Immature natural killer cell (primary cell): ENCODE measurements at regions not wholly inside any gene's neighbourhood (a gene's known extent, or its start where the extent isn't known, plus 50 kb on each side); places are given as distances from the start of the nearest gene placed in this dataset.
A peak's percentile ranks its signal among the peaks of the same experiment; 100 is the strongest.

Experiments used
- DNase-seq, 3 donors: peaks; one replicate each; pipeline ENCODE4 v3.0.0; 2022; ENCODE audit warnings: mixed read lengths in 1 of 3
- H3K27ac Mint-ChIP-seq, 6 donors: one replicate each; pipeline ENCODE4 v1.8.0; 2020; ENCODE audit warnings: mixed read lengths in 6 of 6, mild to moderate bottlenecking in 5 of 6, inconsistent platforms in 4 of 6, moderate library complexity in 3 of 6
- H3K27me3 Mint-ChIP-seq, 3 donors: one replicate each; pipeline ENCODE4 v1.8.0; 2020 to 2021; ENCODE audit warnings: low read depth in 3 of 3, mild to moderate bottlenecking in 3 of 3, mixed read lengths in 3 of 3, moderate library complexity in 3 of 3, inconsistent platforms in 1 of 3
- H3K36me3 Mint-ChIP-seq, 3 donors: one replicate each; pipeline ENCODE4 v1.8.0; 2020; ENCODE audit warnings: mixed read lengths in 3 of 3, inconsistent platforms in 2 of 3, mild to moderate bottlenecking in 2 of 3
- H3K4me1 Mint-ChIP-seq, 2 donors: one replicate each; pipeline ENCODE4 v1.8.0; 2020; ENCODE audit warnings: inconsistent platforms in 2 of 2, mild to moderate bottlenecking in 2 of 2, mixed read lengths in 2 of 2, moderate library complexity in 1 of 2
- H3K4me3 Mint-ChIP-seq, 5 donors: one replicate each; pipeline ENCODE4 v1.8.0; 2020; ENCODE audit warnings: mild to moderate bottlenecking in 5 of 5, mixed read lengths in 5 of 5, inconsistent platforms in 3 of 5, moderate library complexity in 3 of 5
- H3K9me3 Mint-ChIP-seq, 6 donors: one replicate each; pipeline ENCODE4 v1.8.0; 2020; ENCODE audit warnings: mild to moderate bottlenecking in 6 of 6, mixed read lengths in 6 of 6, inconsistent platforms in 4 of 6, moderate library complexity in 3 of 6

- DNase-seq, result no peak
- Mint-ChIP-seq H3K9me3 (peaks cover 0 to 1% (median 0%) of the 10 kb centered on the region in 6 donors), H3K27me3 (peaks cover 2 to 4% (median 3%) of the 10 kb centered on the region in 3 donors), H3K4me3 (no peak overlapping the region), H3K36me3 (no peaks in the 10 kb centered on the region), H3K4me1 (no peaks in the 10 kb centered on the region), H3K27ac (no peak overlapping the region)
These were observed 131.4 kb upstream of the USP24 start for GRCh38 chr1:55346586-55346985.

GRCh38 chr1:55339681-55340080, 124.5 kb upstream of the USP24 start:
- Mint-ChIP-seq H3K27ac (no peak overlapping the region), H3K9me3 (no peaks in the 10 kb centered on the region), H3K27me3 (peaks cover 0 to 5% (median 4%) of the 10 kb centered on the region in 3 donors), H3K4me1 (no peaks in the 10 kb centered on the region), H3K36me3 (peaks cover 0 to 4% (median 0%) of the 10 kb centered on the region in 3 donors), H3K4me3 (no peak overlapping the region)
- no peak for DNase-seq

- Mint-ChIP-seq H3K4me1 (no peaks in the 10 kb centered on the region), H3K27ac (no peak overlapping the region), H3K36me3 (peaks cover 0 to 4% (median 0%) of the 10 kb centered on the region in 3 donors), H3K4me3 (no peak overlapping the region), H3K9me3 (no peaks in the 10 kb centered on the region), H3K27me3 (peaks cover 0 to 5% (median 4%) of the 10 kb centered on the region in 3 donors)
- no peak for DNase-seq
These were observed 123.3 kb upstream of the USP24 start for GRCh38 chr1:55338448-55338820.

GRCh38 chr1:55337801-55338447, 122.8 kb upstream of the USP24 start:
- H3K27me3 Mint-ChIP-seq, result peaks cover 0 to 5% (median 2%) of the 10 kb centered on the region in 3 donors
- no peaks in the 10 kb centered on the region for H3K4me1 Mint-ChIP-seq
- H3K27ac Mint-ChIP-seq, result no peak overlapping the region
- peaks cover 0 to 4% (median 0%) of the 10 kb centered on the region in 3 donors for H3K36me3 Mint-ChIP-seq
- peak; percentile 7 to 15 (median 12) for DNase-seq
- H3K4me3 Mint-ChIP-seq, result no peak overlapping the region
- H3K9me3 Mint-ChIP-seq, result no peaks in the 10 kb centered on the region

GRCh38 chr1:55334797-55335196, 119.6 kb upstream of the USP24 start:
- no peaks in the 10 kb centered on the region for H3K4me1 Mint-ChIP-seq
- peak overlapping the region in 1 of 6 donors; percentile 3 for H3K27ac Mint-ChIP-seq
- H3K9me3 Mint-ChIP-seq, result no peaks in the 10 kb centered on the region
- H3K27me3 Mint-ChIP-seq, result peaks cover 0 to 2% (median under 1%) of the 10 kb centered on the region in 3 donors
- H3K4me3 Mint-ChIP-seq, result no peak overlapping the region
- H3K36me3 Mint-ChIP-seq, result peaks cover 0 to under 1% (median 0%) of the 10 kb centered on the region in 3 donors
- no peak for DNase-seq

- Mint-ChIP-seq H3K36me3 (no peaks in the 10 kb centered on the region), H3K9me3 (no peaks in the 10 kb centered on the region), H3K27ac (peak overlapping the region in 1 of 6 donors; percentile 82), H3K4me3 (no peak overlapping the region), H3K4me1 (no peaks in the 10 kb centered on the region), H3K27me3 (peaks cover 0 to 2% (median 0%) of the 10 kb centered on the region in 3 donors)
- DNase-seq, result no peak
These were observed 119.0 kb upstream of the USP24 start for GRCh38 chr1:55334160-55334559.

GRCh38 chr1:55333461-55333860, 118.3 kb upstream of the USP24 start:
- Mint-ChIP-seq H3K36me3 (no peaks in the 10 kb centered on the region), H3K9me3 (no peaks in the 10 kb centered on the region), H3K4me1 (no peaks in the 10 kb centered on the region), H3K4me3 (no peak overlapping the region), H3K27me3 (peaks cover 0 to 2% (median 0%) of the 10 kb centered on the region in 3 donors), H3K27ac (no peak overlapping the region)
- no peak for DNase-seq

- H3K4me1 Mint-ChIP-seq, result no peaks in the 10 kb centered on the region
- peaks cover 0 to 4% (median 2%) of the 10 kb centered on the region in 3 donors for H3K27me3 Mint-ChIP-seq
- H3K4me3 Mint-ChIP-seq, result no peak overlapping the region
- no peak for DNase-seq
- no peak overlapping the region for H3K27ac Mint-ChIP-seq
- no peaks in the 10 kb centered on the region for H3K36me3 Mint-ChIP-seq
- H3K9me3 Mint-ChIP-seq, result no peaks in the 10 kb centered on the region
These were observed 116.2 kb upstream of the USP24 start for GRCh38 chr1:55331351-55331750.

GRCh38 chr1:55329808-55330432, 114.8 kb upstream of the USP24 start:
- H3K36me3 Mint-ChIP-seq, result no peaks in the 10 kb centered on the region

GRCh38 chr1:55329091-55329490, 113.9 kb upstream of the USP24 start:
- Mint-ChIP-seq H3K36me3 (no peaks in the 10 kb centered on the region), H3K4me3 (no peak overlapping the region), H3K4me1 (no peaks in the 10 kb centered on the region), H3K27me3 (peaks cover 0 to 4% (median 2%) of the 10 kb centered on the region in 3 donors), H3K9me3 (no peaks in the 10 kb centered on the region), H3K27ac (no peak overlapping the region)
- no peak for DNase-seq

More at GRCh38 chr1:55329808-55330432, 114.8 kb upstream of the USP24 start:
- peaks cover 0 to 4% (median 2%) of the 10 kb centered on the region in 3 donors for H3K27me3 Mint-ChIP-seq
- no peaks in the 10 kb centered on the region for H3K4me1 Mint-ChIP-seq
- no peak overlapping the region for H3K27ac Mint-ChIP-seq
- no peak for DNase-seq
- H3K9me3 Mint-ChIP-seq, result no peaks in the 10 kb centered on the region
- H3K4me3 Mint-ChIP-seq, result no peak overlapping the region

GRCh38 chr1:55326496-55327243, 111.5 kb upstream of the USP24 start:
- Mint-ChIP-seq H3K36me3 (no peaks in the 10 kb centered on the region), H3K9me3 (no peaks in the 10 kb centered on the region), H3K27me3 (peaks cover 0 to 3% (median 2%) of the 10 kb centered on the region in 3 donors), H3K4me3 (no peak overlapping the region), H3K27ac (peak overlapping the region in 1 of 6 donors; percentile 51), H3K4me1 (no peaks in the 10 kb centered on the region)
- no peak for DNase-seq

- DNase-seq, result no peak
- no peaks in the 10 kb centered on the region for H3K9me3 Mint-ChIP-seq
- H3K4me1 Mint-ChIP-seq, result no peaks in the 10 kb centered on the region
- peaks cover 0 to 3% (median 3%) of the 10 kb centered on the region in 3 donors for H3K27me3 Mint-ChIP-seq
- no peak overlapping the region for H3K27ac Mint-ChIP-seq
- H3K36me3 Mint-ChIP-seq, result no peaks in the 10 kb centered on the region
- no peak overlapping the region for H3K4me3 Mint-ChIP-seq
These were observed 108.6 kb upstream of the USP24 start for GRCh38 chr1:55323760-55324159.

- Mint-ChIP-seq H3K36me3 (no peaks in the 10 kb centered on the region), H3K27me3 (peaks cover 0 to 4% (median 2%) of the 10 kb centered on the region in 3 donors), H3K9me3 (no peaks in the 10 kb centered on the region), H3K27ac (no peak overlapping the region), H3K4me1 (no peaks in the 10 kb centered on the region), H3K4me3 (no peak overlapping the region)
- no peak for DNase-seq
These were observed 107.7 kb upstream of the USP24 start for GRCh38 chr1:55322842-55323241.

GRCh38 chr1:55321942-55322341, 106.8 kb upstream of the USP24 start:
- H3K9me3 Mint-ChIP-seq, result no peaks in the 10 kb centered on the region
- no peak overlapping the region for H3K4me3 Mint-ChIP-seq
- H3K27me3 Mint-ChIP-seq, result peaks cover 0 to 4% (median 1%) of the 10 kb centered on the region in 3 donors
- H3K36me3 Mint-ChIP-seq, result no peaks in the 10 kb centered on the region
- no peak for DNase-seq
- H3K4me1 Mint-ChIP-seq, result no peaks in the 10 kb centered on the region
- H3K27ac Mint-ChIP-seq, result no peak overlapping the region
